Fibroblast of the aortic adventitia (primary cell): ENCODE measurements at regions not wholly inside any gene's neighbourhood (a gene's known extent, or its start where the extent isn't known, plus 50 kb on each side); places are given as distances from the start of the nearest gene placed in this dataset.

Source experiments
- DNase-seq: peaks from one replicate; pipeline ENCODE4 v3.0.0-alpha.2; 2010; ENCODE audit warnings: low read depth
- H3K4me3 ChIP-seq: 2 replicates; pipeline ENCODE4 v1.5.1; 2011; ENCODE audit warnings: low read depth, mild to moderate bottlenecking, control low read depth, low read length, moderate library complexity
- CTCF ChIP-seq: IDR thresholded peaks from 2 replicates; pipeline ENCODE4 v1.5.1; 2011; ENCODE audit warnings: mild to moderate bottlenecking, low read length, control low read depth, inconsistent platforms; ENCODE audit not compliant: insufficient read depth

- no peak for TF ChIP-seq CTCF
- peak; percentile 29 for DNase-seq
- H3K4me3 ChIP-seq, result no peak overlapping the region
Measured at GRCh38 chr5:135249658-135250057, 149.4 kb downstream of the MACROH2A1 start.

GRCh38 chr5:135248801-135249231 lies 150.2 kb downstream of the MACROH2A1 start:
- TF ChIP-seq CTCF, result no peak
- H3K4me3 ChIP-seq, result no peak overlapping the region
- DNase-seq, result no peak

GRCh38 chr5:135246923-135247795 lies 151.9 kb downstream of the MACROH2A1 start:
- TF ChIP-seq CTCF, result no peak
- H3K4me3 ChIP-seq, result no peak overlapping the region
- peak; percentile 94 for DNase-seq

GRCh38 chr5:135246605-135246922 lies 152.5 kb downstream of the MACROH2A1 start:
- TF ChIP-seq CTCF, result no peak
- no peak for DNase-seq
- no peak overlapping the region for H3K4me3 ChIP-seq

GRCh38 chr5:135245521-135246499 lies 153.2 kb downstream of the MACROH2A1 start:
- DNase-seq, result peak; percentile 78
- peak; percentile 21 for TF ChIP-seq CTCF
- H3K4me3 ChIP-seq, result no peak overlapping the region

- TF ChIP-seq CTCF, result no peak
- DNase-seq, result no peak
- H3K4me3 ChIP-seq, result no peak overlapping the region
Measured at GRCh38 chr5:135244620-135245021, 154.4 kb downstream of the MACROH2A1 start.
